Ectodermal cell (in vitro differentiated cells): ENCODE measurements at regions not wholly inside any gene's neighbourhood (a gene's known extent, or its start where the extent isn't known, plus 50 kb on each side); places are given as distances from the start of the nearest gene placed in this dataset.

Experiments used
- H3K27ac ChIP-seq: 2 replicates; pipeline ENCODE4 v1.7.0; 2013; ENCODE audit warnings: mild to moderate bottlenecking, low read depth, low read length; ENCODE audit not compliant: insufficient read depth, poor library complexity, severe bottlenecking
- H3K27me3 ChIP-seq: 2 replicates; pipeline ENCODE4 v1.7.0; 2013; ENCODE audit warnings: mild to moderate bottlenecking, low read length; ENCODE audit not compliant: insufficient read depth, control insufficient read depth, poor library complexity, severe bottlenecking
- H3K36me3 ChIP-seq: one replicate; pipeline ENCODE4 v1.7.0; 2013; ENCODE audit warnings: low read length; ENCODE audit not compliant: control insufficient read depth, insufficient read depth
- H3K4me1 ChIP-seq: one replicate; pipeline ENCODE4 v1.7.0; 2013; ENCODE audit warnings: low read length; ENCODE audit not compliant: control insufficient read depth, insufficient read depth
- H3K4me3 ChIP-seq: 2 replicates; pipeline ENCODE4 v1.7.0; 2013; ENCODE audit warnings: low read depth, low read length, control low read depth; ENCODE audit not compliant: insufficient read depth
- H3K9me3 ChIP-seq: 2 replicates; pipeline ENCODE4 v1.7.0; 2013; ENCODE audit warnings: mild to moderate bottlenecking, low read length, moderate library complexity; ENCODE audit not compliant: control insufficient read depth
- WGBS, 2 experiments: methylation state at CpG; one replicate each; pipeline ENCODE4 v1.1.7; 2013; ENCODE audit warnings: missing lambda C conversion rate in 2 of 2; 5-methylcytosine and 5-hydroxymethylcytosine counted together

DNA sequence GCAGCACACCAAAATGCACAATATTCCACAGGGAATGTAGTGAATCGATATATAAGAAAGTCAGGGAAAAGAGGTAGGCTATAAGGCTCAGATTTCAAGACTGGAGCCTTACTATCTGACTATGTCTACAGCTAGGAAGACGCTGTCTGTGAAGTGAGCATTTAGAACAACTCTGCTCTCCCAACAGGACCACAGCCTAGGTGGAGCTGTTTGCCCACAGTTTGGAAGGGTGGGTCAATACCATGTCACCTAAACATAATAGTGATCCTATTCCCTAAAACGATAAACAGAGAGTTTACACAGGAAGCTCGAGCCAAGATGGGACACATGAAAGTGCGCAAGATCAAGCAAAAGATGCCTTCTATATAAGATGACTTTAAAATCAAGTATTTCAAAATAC is 2486.0 kb upstream of the PCDH20 start:
- H3K4me1 ChIP-seq: no peaks in the 10 kb centered on the region
- H3K4me3 ChIP-seq: no peak overlapping the region
- no peaks in the 10 kb centered on the region for H3K9me3 ChIP-seq
- no peaks in the 10 kb centered on the region for H3K27me3 ChIP-seq
- no peak overlapping the region for H3K27ac ChIP-seq
- 91 to 96% methylated on average over 4 to 5 of the region's 5 CpGs for WGBS, 2 experiments
- no peaks in the 10 kb centered on the region for H3K36me3 ChIP-seq

- no peaks in the 10 kb centered on the region for H3K4me1 ChIP-seq
- 80% methylated on average over 1 of the region's 1 CpG; no CpG with 5 or more reads in 1 of the 2 experiments for WGBS, 2 experiments
Measured at GRCh38 chr13:63900406-63900805, 2484.8 kb upstream of the PCDH20 start.

DNA sequence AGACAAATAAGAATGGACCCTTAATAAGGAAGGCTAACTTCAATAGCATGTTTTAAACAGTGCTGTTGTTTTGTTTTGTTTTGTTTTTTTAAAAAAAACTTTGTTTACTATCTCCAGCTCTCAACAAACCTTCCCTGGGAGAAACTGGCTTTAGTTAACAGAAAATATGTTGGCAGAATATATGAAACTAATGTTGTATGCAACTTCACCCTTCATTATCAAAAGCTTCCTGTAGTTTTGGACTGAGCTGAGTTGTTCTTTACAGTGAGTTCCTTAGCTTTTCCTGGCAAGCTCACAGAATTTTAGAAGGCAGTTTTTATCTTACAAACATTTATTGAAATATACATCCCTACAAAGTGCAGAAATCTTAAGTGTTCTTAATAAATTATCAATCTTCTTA is 2480.7 kb upstream of the PCDH20 start:
- Histone ChIP-seq H3K9me3 (no peaks in the 10 kb centered on the region), H3K36me3 (no peaks in the 10 kb centered on the region), H3K27ac (no peak overlapping the region)

More at GRCh38 chr13:63900406-63900805, 2484.8 kb upstream of the PCDH20 start:
- Histone ChIP-seq H3K27ac (no peak overlapping the region), H3K27me3 (no peaks in the 10 kb centered on the region), H3K4me3 (no peak overlapping the region), H3K9me3 (no peaks in the 10 kb centered on the region), H3K36me3 (no peaks in the 10 kb centered on the region)

GRCh38 chr13:63882052-63882451 is 2466.4 kb upstream of the PCDH20 start:
- no peaks in the 10 kb centered on the region for H3K9me3 ChIP-seq
- H3K27ac ChIP-seq: no peak overlapping the region
- H3K4me3 ChIP-seq: no peak overlapping the region
- WGBS, 2 experiments: 82 to 91% methylated on average over 1 of the region's 1 CpG
- H3K27me3 ChIP-seq: no peaks in the 10 kb centered on the region
- H3K36me3 ChIP-seq: no peaks in the 10 kb centered on the region
- no peaks in the 10 kb centered on the region for H3K4me1 ChIP-seq

More for the DNA sequence above, 2480.7 kb upstream of the PCDH20 start:
- Histone ChIP-seq H3K4me3 (no peak overlapping the region), H3K4me1 (no peaks in the 10 kb centered on the region), H3K27me3 (no peaks in the 10 kb centered on the region)

- H3K9me3 ChIP-seq: no peaks in the 10 kb centered on the region
- WGBS, 2 experiments: 47 to 49% methylated on average over 2 of the region's 3 CpGs
- no peaks in the 10 kb centered on the region for H3K36me3 ChIP-seq
- no peak overlapping the region for H3K27ac ChIP-seq
- H3K27me3 ChIP-seq: no peaks in the 10 kb centered on the region
- no peaks in the 10 kb centered on the region for H3K4me1 ChIP-seq
- H3K4me3 ChIP-seq: no peak overlapping the region
Measured at GRCh38 chr13:63880705-63881104, 2465.1 kb upstream of the PCDH20 start.

GRCh38 chr13:63873936-63874335 is 2458.3 kb upstream of the PCDH20 start:
- WGBS, 2 experiments: 92 to 96% methylated on average over 4 to 5 of the region's 5 CpGs

DNA sequence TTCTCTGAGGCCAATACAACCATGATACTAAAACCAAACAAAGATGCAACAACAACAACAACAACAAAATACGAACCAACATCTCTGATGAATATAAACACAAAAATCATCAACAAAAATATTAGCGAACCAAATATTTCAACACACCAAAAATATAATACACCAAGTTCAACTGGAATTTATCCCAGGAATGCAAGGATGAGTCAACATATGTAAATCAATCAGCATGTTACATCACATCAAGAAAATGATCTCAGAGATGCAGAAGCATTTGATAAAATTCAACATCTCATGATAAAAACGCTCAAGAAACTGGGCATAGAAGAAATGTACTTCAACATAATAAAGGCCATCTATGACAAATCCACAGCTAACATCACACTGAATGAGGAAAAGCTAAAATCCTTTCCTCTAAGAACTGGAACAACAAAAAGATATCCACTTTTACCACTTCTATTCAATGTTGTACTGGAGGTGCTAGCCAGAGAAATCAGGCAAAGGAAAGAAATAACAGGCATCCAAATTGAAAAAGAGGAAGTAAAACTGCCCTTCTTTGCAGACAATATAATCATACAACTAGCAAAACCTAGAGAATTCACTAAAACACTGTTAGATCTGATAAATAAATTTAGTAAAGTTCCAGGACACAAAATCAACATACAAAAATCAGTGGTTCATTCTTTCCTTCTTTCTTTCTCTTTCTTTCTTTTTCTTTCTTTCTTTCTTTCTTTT is 2448.7 kb upstream of the PCDH20 start:
- 87 to 89% methylated on average over 3 of the region's 3 CpGs for WGBS, 2 experiments
- H3K36me3 ChIP-seq: no peaks in the 10 kb centered on the region

More at GRCh38 chr13:63873936-63874335, 2458.3 kb upstream of the PCDH20 start:
- no peak overlapping the region for H3K27ac ChIP-seq
- no peaks in the 10 kb centered on the region for H3K36me3 ChIP-seq
- no peaks in the 10 kb centered on the region for H3K4me1 ChIP-seq
- H3K27me3 ChIP-seq: no peaks in the 10 kb centered on the region
- no peak overlapping the region for H3K4me3 ChIP-seq
- H3K9me3 ChIP-seq: no peaks in the 10 kb centered on the region

GRCh38 chr13:63855457-63856118 is 2439.9 kb upstream of the PCDH20 start:
- H3K27ac ChIP-seq: no peak overlapping the region
- H3K4me3 ChIP-seq: no peak overlapping the region
- no peaks in the 10 kb centered on the region for H3K9me3 ChIP-seq
- no peaks in the 10 kb centered on the region for H3K27me3 ChIP-seq
- WGBS, 2 experiments: 90 to 92% methylated on average over 7 of the region's 7 CpGs
- no peaks in the 10 kb centered on the region for H3K36me3 ChIP-seq
- H3K4me1 ChIP-seq: no peaks in the 10 kb centered on the region

More for the DNA sequence above, 2448.7 kb upstream of the PCDH20 start:
- Histone ChIP-seq H3K9me3 (no peaks in the 10 kb centered on the region), H3K27me3 (no peaks in the 10 kb centered on the region), H3K4me3 (no peak overlapping the region), H3K27ac (no peak overlapping the region), H3K4me1 (no peaks in the 10 kb centered on the region)

DNA sequence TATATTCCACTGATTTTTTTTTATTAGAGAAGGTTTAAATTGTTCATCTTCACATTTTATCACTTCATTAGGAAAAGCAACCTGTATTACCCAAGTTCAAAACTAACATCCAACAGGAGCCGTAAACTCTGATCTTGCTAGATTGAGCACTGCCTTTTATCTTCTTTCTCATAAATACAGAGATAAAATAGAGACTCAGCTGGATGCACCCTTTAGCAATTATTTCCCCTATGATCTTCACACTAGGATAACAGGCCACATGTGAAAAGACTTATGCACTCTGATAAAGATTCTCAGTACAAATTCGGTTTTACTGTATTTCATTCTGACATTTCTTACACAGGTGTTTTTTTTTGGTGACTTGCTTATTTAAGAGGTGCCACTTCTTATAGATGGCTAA is 2438.2 kb upstream of the PCDH20 start:
- H3K4me3 ChIP-seq: no peak overlapping the region
- H3K4me1 ChIP-seq: no peaks in the 10 kb centered on the region
- no peak overlapping the region for H3K27ac ChIP-seq
- H3K9me3 ChIP-seq: no peaks in the 10 kb centered on the region
- 87 to 98% methylated on average over 2 of the region's 2 CpGs for WGBS, 2 experiments
- H3K27me3 ChIP-seq: no peaks in the 10 kb centered on the region
- H3K36me3 ChIP-seq: no peaks in the 10 kb centered on the region

DNA sequence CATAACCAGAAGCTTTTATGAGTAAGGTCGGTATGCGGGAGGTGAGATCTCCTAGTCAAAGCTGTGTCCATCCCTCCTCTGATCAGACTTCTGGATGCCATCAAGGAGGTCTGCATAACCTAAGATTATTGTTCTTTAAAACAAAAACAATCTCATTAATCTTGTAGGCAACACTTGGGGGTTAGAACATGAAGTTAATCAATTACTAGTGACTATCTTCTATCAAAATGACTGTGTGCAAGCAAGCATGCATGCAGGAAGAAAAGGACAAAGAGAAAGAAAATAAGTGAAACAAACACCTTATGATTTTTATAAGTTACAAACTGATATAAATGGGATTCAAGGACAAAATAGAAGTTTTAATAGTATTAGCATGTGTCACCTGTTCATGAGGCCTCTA is 2435.9 kb upstream of the PCDH20 start:
- Histone ChIP-seq H3K9me3 (no peaks in the 10 kb centered on the region), H3K4me3 (no peak overlapping the region), H3K36me3 (no peaks in the 10 kb centered on the region), H3K27ac (no peak overlapping the region), H3K4me1 (no peaks in the 10 kb centered on the region), H3K27me3 (no peaks in the 10 kb centered on the region)
- 100% methylated on average over 2 of the region's 2 CpGs for WGBS, 2 experiments
